NCI-H146 (cell line): ENCODE measurements at regions not wholly inside any gene's neighbourhood (a gene's known extent, or its start where the extent isn't known, plus 50 kb on each side); places are given as distances from the start of the nearest gene placed in this dataset.
"Not testable (repeated sequence)": the region's sequence is repeated elsewhere in the genome, so short reads cannot be mapped to it uniquely, and the experiment has no call there.

Source experiments
- DNase-seq: peaks from one replicate; lab custom pipeline; 2025; lab: John Stamatoyannopoulos, UW

GRCh38 chr21:15617964-15618363 is 111.8 kb upstream of the USP25 start:
- no peak for DNase-seq

- DNase-seq: no peak
Observed at GRCh38 chr21:15620892-15621291, 108.9 kb upstream of the USP25 start.

- DNase-seq: no peak
Observed at GRCh38 chr21:15624646-15625045, 105.1 kb upstream of the USP25 start.

GRCh38 chr21:15625363-15625762 is 104.4 kb upstream of the USP25 start:
- no peak for DNase-seq

GRCh38 chr21:15626031-15626430 is 103.8 kb upstream of the USP25 start:
- no peak for DNase-seq

- DNase-seq: no peak
Observed at GRCh38 chr21:15627011-15627410, 102.8 kb upstream of the USP25 start.

GRCh38 chr21:15627823-15628222 is 102.0 kb upstream of the USP25 start:
- DNase-seq: no peak

GRCh38 chr21:15631342-15631741 is 98.4 kb upstream of the USP25 start:
- DNase-seq: no peak

GRCh38 chr21:15634541-15634940 is 95.2 kb upstream of the USP25 start:
- DNase-seq: not testable (repeated sequence)

- no peak for DNase-seq
Observed at GRCh38 chr21:15638856-15639549, 90.8 kb upstream of the USP25 start.

GRCh38 chr21:15640113-15640512 is 89.7 kb upstream of the USP25 start:
- not testable (repeated sequence) for DNase-seq

- no peak for DNase-seq
Observed at GRCh38 chr21:15644489-15644888, 85.3 kb upstream of the USP25 start.

GRCh38 chr21:15645830-15646229 is 84.0 kb upstream of the USP25 start:
- DNase-seq: no peak

- DNase-seq: no peak
Observed at GRCh38 chr21:15650735-15651134, 79.0 kb upstream of the USP25 start.

GRCh38 chr21:15651172-15651571 is 78.6 kb upstream of the USP25 start:
- DNase-seq: no peak

- DNase-seq: no peak
Observed at GRCh38 chr21:15653710-15654109, 76.1 kb upstream of the USP25 start.

- no peak for DNase-seq
Observed at GRCh38 chr21:15654171-15654570, 75.6 kb upstream of the USP25 start.

GRCh38 chr21:15659753-15660422 is 69.9 kb upstream of the USP25 start:
- no peak for DNase-seq

GRCh38 chr21:15660423-15660804 is 69.4 kb upstream of the USP25 start:
- no peak for DNase-seq

- no peak for DNase-seq
Observed at GRCh38 chr21:15667010-15667409, 62.8 kb upstream of the USP25 start.

- DNase-seq: no peak
Observed at GRCh38 chr21:15667819-15668218, 62.0 kb upstream of the USP25 start.

GRCh38 chr21:15669247-15669646 is 60.5 kb upstream of the USP25 start:
- no peak for DNase-seq

- no peak for DNase-seq
Observed at GRCh38 chr21:15671188-15671587, 58.6 kb upstream of the USP25 start.

- DNase-seq: not testable (repeated sequence)
Observed at GRCh38 chr21:15672578-15672977, 57.2 kb upstream of the USP25 start.
